ENCODE measurements at regions not wholly inside any gene's neighbourhood (a gene's known extent, or its start where the extent isn't known, plus 50 kb on each side); places are given as distances from the start of the nearest gene placed in this dataset.

- no peak overlapping the region for H3K27ac ChIP-seq
- TF ChIP-seq ZFX (IDR thresholded peaks at IDR 0.05) (no peak), CTCF (conservative IDR thresholded peaks at IDR 0.05) (no peak)
Measured at GRCh38 chr12:83850531-83850930, 1062.1 kb downstream of the SLC6A15 start.

- TF ChIP-seq ZFX (IDR thresholded peaks at IDR 0.05) (no peak), CTCF (conservative IDR thresholded peaks at IDR 0.05) (no peak)
- no peak overlapping the region for H3K27ac ChIP-seq
Measured at GRCh38 chr12:83848702-83849101, 1063.9 kb downstream of the SLC6A15 start.

GRCh38 chr12:83843541-83843940 lies 1069.1 kb downstream of the SLC6A15 start:
- TF ChIP-seq CTCF (conservative IDR thresholded peaks at IDR 0.05) (no peak), ZFX (IDR thresholded peaks at IDR 0.05) (no peak)
- H3K27ac ChIP-seq: no peak overlapping the region

- H3K27ac ChIP-seq: no peak overlapping the region
- no peak for TF ChIP-seq ZFX (IDR thresholded peaks at IDR 0.05)
- TF ChIP-seq CTCF (conservative IDR thresholded peaks at IDR 0.05): no peak
Measured at GRCh38 chr12:83841620-83842019, 1071.0 kb downstream of the SLC6A15 start.

- TF ChIP-seq ZFX (IDR thresholded peaks at IDR 0.05) (no peak), CTCF (conservative IDR thresholded peaks at IDR 0.05) (no peak; the same call in 1 of the 2 replicates)
- H3K27ac ChIP-seq: no peak overlapping the region
Measured at GRCh38 chr12:83827860-83828259, 1084.7 kb downstream of the SLC6A15 start.

- H3K27ac ChIP-seq: no peak overlapping the region
- TF ChIP-seq CTCF (conservative IDR thresholded peaks at IDR 0.05) (no peak), ZFX (IDR thresholded peaks at IDR 0.05) (no peak)
Measured at GRCh38 chr12:83827193-83827592, 1085.4 kb downstream of the SLC6A15 start.

- no peak overlapping the region for H3K27ac ChIP-seq
Measured at GRCh38 chr12:83826112-83826511, 1086.5 kb downstream of the SLC6A15 start.

More at GRCh38 chr12:83826112-83826511, 1086.5 kb downstream of the SLC6A15 start:
- TF ChIP-seq ZFX (IDR thresholded peaks at IDR 0.05) (no peak), CTCF (conservative IDR thresholded peaks at IDR 0.05) (peak; percentile 75)
